IMR-90 (cell line): ENCODE measurements at regions not wholly inside any gene's neighbourhood (a gene's known extent, or its start where the extent isn't known, plus 50 kb on each side); places are given as distances from the start of the nearest gene placed in this dataset.
A peak's percentile ranks its signal among the peaks of the same experiment; 100 is the strongest.

Source experiments
- ATAC-seq: fragments of 200-7000 bp; cut with Tn5 transposase; 2 replicates; pipeline ENCODE4 v1.9.1; 2020; ENCODE audit warnings: low read depth, mild to moderate bottlenecking, moderate library complexity
- BruUV-seq: library from RNA; stranded (reverse); fragments of 400-500 nt; replicated peaks from 2 replicates; lab custom pipeline; 2021; lab: Mats Ljungman, UMichigan
- CTCF ChIA-PET: fragments of 300-600 bp; formaldehyde crosslinking; extraction: SDS; loops from one replicate; lab custom pipeline; 2021; ENCODE audit warnings: antibody characterized with exemption; lab: Yijun Ruan, JAX
- POLR2A ChIA-PET: fragments of 300-600 bp; sonication (Branson Sonifier 250); formaldehyde crosslinking; loops from one replicate; lab custom pipeline; 2022; ENCODE audit warnings: antibody characterized with exemption; ENCODE audit not compliant: unreplicated experiment; lab: Charles Lee
- DNase-seq: peaks from one replicate; pipeline ENCODE4 v3.0.0; 2013
- H2AFZ ChIP-seq: replicated peaks from 2 replicates; pipeline ENCODE3; 2013; ENCODE audit warnings: low read length, mild to moderate bottlenecking; ENCODE audit not compliant: poor library complexity
- H2AK5ac ChIP-seq: 2 replicates; pipeline ENCODE4 v1.6.1; 2013; ENCODE audit warnings: low read depth, low read length, inconsistent platforms
- H2AK9ac ChIP-seq: replicated peaks from 2 replicates; pipeline ENCODE3; 2013; ENCODE audit warnings: mild to moderate bottlenecking, low read depth, low read length, moderate library complexity; ENCODE audit not compliant: poor library complexity
- H2BK120ac ChIP-seq: 2 replicates; pipeline ENCODE4 v1.6.1; 2013; ENCODE audit warnings: low read depth, low read length, inconsistent platforms
- H2BK15ac ChIP-seq: 3 replicates; pipeline ENCODE4 v1.6.1; 2013; ENCODE audit warnings: low read depth, low read length, inconsistent platforms
- H2BK20ac ChIP-seq: 2 replicates; pipeline ENCODE4 v1.6.1; 2013; ENCODE audit warnings: low read depth, mild to moderate bottlenecking, inconsistent platforms, low read length, moderate library complexity
- H2BK5ac ChIP-seq: 2 replicates; pipeline ENCODE4 v1.6.1; 2013; ENCODE audit warnings: mild to moderate bottlenecking, low read depth, low read length, inconsistent platforms; ENCODE audit not compliant: poor library complexity, severe bottlenecking
- H3K14ac ChIP-seq: replicated peaks from 2 replicates; pipeline ENCODE4 v1.6.1; 2013; ENCODE audit warnings: low read depth, low read length, inconsistent platforms
- H3K18ac ChIP-seq: 2 replicates; pipeline ENCODE4 v1.6.1; 2013; ENCODE audit warnings: low read depth, low read length, control low read depth
- H3K23ac ChIP-seq: 2 replicates; pipeline ENCODE4 v1.6.1; 2013; ENCODE audit warnings: low read depth, low read length, inconsistent platforms
- H3K27ac ChIP-seq: 2 replicates; pipeline ENCODE4 v1.5.1; 2013; ENCODE audit warnings: mild to moderate bottlenecking, control low read depth, low read length; ENCODE audit not compliant: insufficient read depth
- H3K27me3 ChIP-seq: 2 replicates; pipeline ENCODE4 v1.6.1; 2013; ENCODE audit warnings: low read length; ENCODE audit not compliant: control insufficient read depth, insufficient read depth
- H3K36me3 ChIP-seq: 2 replicates; pipeline ENCODE4 v1.6.1; 2013; ENCODE audit warnings: low read length, mixed read lengths; ENCODE audit not compliant: control insufficient read depth, insufficient read depth
- H3K4ac ChIP-seq: 2 replicates; pipeline ENCODE4 v1.6.1; 2013; ENCODE audit warnings: low read depth, low read length, inconsistent platforms
- H3K4me1 ChIP-seq: 2 replicates; pipeline ENCODE4 v1.6.1; 2013; ENCODE audit warnings: low read length, mixed read lengths; ENCODE audit not compliant: control insufficient read depth, insufficient read depth
- H3K4me2 ChIP-seq: 2 replicates; pipeline ENCODE4 v1.6.1; 2013; ENCODE audit warnings: low read depth, mild to moderate bottlenecking, control low read depth, low read length, moderate library complexity
- H3K4me3 ChIP-seq: 2 replicates; pipeline ENCODE4 v1.5.1; 2013; ENCODE audit warnings: low read depth, mild to moderate bottlenecking, control low read depth, low read length, moderate library complexity; ENCODE audit not compliant: insufficient read depth
- H3K56ac ChIP-seq: 2 replicates; pipeline ENCODE4 v1.6.1; 2013; ENCODE audit warnings: low read length, inconsistent platforms; ENCODE audit not compliant: insufficient read depth; ENCODE audit errors: extremely low read depth
- H3K79me1 ChIP-seq, 2 experiments: 2 replicates each; pipeline ENCODE4 v1.6.1; 2013; ENCODE audit warnings: low read length in 2 of 2, inconsistent platforms in 1 of 2, low read depth in 1 of 2
- H3K9ac ChIP-seq: 2 replicates; pipeline ENCODE4 v1.6.1; 2013; ENCODE audit warnings: low read depth, low read length, control low read depth
- H3K9me1 ChIP-seq: 2 replicates; pipeline ENCODE4 v1.6.1; 2013; ENCODE audit warnings: low read length, inconsistent platforms; ENCODE audit not compliant: insufficient read depth
- H3K9me3 ChIP-seq: 2 replicates; pipeline ENCODE4 v1.6.1; 2013; ENCODE audit warnings: low read length; ENCODE audit not compliant: control insufficient read depth, insufficient read depth
- H4K20me1 ChIP-seq: 2 replicates; pipeline ENCODE4 v1.6.1; 2013; ENCODE audit warnings: low read length, inconsistent platforms; ENCODE audit not compliant: insufficient read depth
- H4K5ac ChIP-seq: 2 replicates; pipeline ENCODE4 v1.6.1; 2013; ENCODE audit warnings: mild to moderate bottlenecking, low read depth, low read length, control low read depth
- H4K8ac ChIP-seq, 2 experiments: 2 replicates each; pipeline ENCODE4 v1.6.1; 2013; ENCODE audit warnings: low read depth in 2 of 2, low read length in 2 of 2, control low read depth in 1 of 2, inconsistent platforms in 1 of 2
- H4K91ac ChIP-seq: 2 replicates; pipeline ENCODE4 v1.6.1; 2013; ENCODE audit warnings: low read depth, low read length, inconsistent platforms; ENCODE audit not compliant: insufficient read depth
- MAFK ChIP-seq: IDR thresholded peaks from 2 replicates; pipeline ENCODE4 v1.6.1; 2012; ENCODE audit warnings: low read depth, low read length, improper control_type of control experiment
- RCOR1 ChIP-seq: IDR thresholded peaks from 2 replicates; pipeline ENCODE4 v1.6.1; 2012; ENCODE audit warnings: mild to moderate bottlenecking, low read length, improper control_type of control experiment; ENCODE audit not compliant: insufficient replicate concordance
- WGBS, 2 experiments: methylation state at CpG; one replicate each; pipeline versions ENCODE4 v1.1.5 to v1.1.7; 2013; ENCODE audit warnings: missing lambda C conversion rate in 2 of 2; ENCODE audit not compliant: insufficient read length in 1 of 2; ENCODE audit errors: extremely low coverage in 2 of 2; 5-methylcytosine and 5-hydroxymethylcytosine counted together
- dilution Hi-C: fragments of 300-500 bp; cut with HindIII; formaldehyde crosslinking; loops from one replicate; pipeline ENCODE4 v1.14.3; 2018; ENCODE audit warnings: low sequenced_read_pairs; ENCODE audit not compliant: unreplicated experiment
- in situ Hi-C: fragments of 300-500 bp; cut with MboI; formaldehyde crosslinking; loops from 3 replicates; pipeline ENCODE4 v1.14.3; 2019; ENCODE audit warnings: low sequenced_read_pairs, inconsistent platforms, mixed read lengths
- intact Hi-C: fragments of 100-400 bp; cut with micrococcal nuclease; formaldehyde crosslinking; loops from 2 replicates; pipeline ENCODE4 v1.10.0; 2022

GRCh38 chr6:113375950-113376846, 480.9 kb upstream of the MARCKS start:
- in situ Hi-C loops = no loop called here
- CTCF ChIA-PET = interaction anchor here (0.5 to 0.9 kb wide), 3 partner anchors 23 to 554 kb away, joined by 3 to 4 read pairs (median 3); no protein-coding TSS in a partner anchor

More at GRCh38 chr6:113375950-113376846, 480.9 kb upstream of the MARCKS start:
- peak overlapping the region; percentile 98 for H2BK120ac ChIP-seq
- H2AK5ac ChIP-seq = peak overlapping the region; percentile 87
- intact Hi-C loops = loop anchor here (5.0 kb wide), 1 partner anchor 194 kb away; no protein-coding TSS in a partner anchor
- H3K36me3 ChIP-seq = no peaks in the 10 kb centered on the region
- H2BK5ac ChIP-seq = peak overlapping the region; percentile 83
- peak overlapping the region; percentile 98 for H4K5ac ChIP-seq
- ATAC-seq (peak; percentile 71), DNase-seq (peak; percentile 84)
- peak overlapping the region; percentile 48; the same call in 1 of the 2 replicates for H3K9ac ChIP-seq
- POLR2A ChIA-PET = interaction anchor here (0.6 kb wide), 2 partner anchors 13 to 24 kb away, joined by 3 to 4 read pairs; no protein-coding TSS in a partner anchor
- H3K4me2 ChIP-seq = peak overlapping the region; percentile 1; the same call in 1 of the 2 replicates
- H3K14ac ChIP-seq = peak overlapping the region; percentile 95
- no TSS peak for BruUV-seq
- dilution Hi-C loops = no loop called here
- H3K27ac ChIP-seq = peak overlapping the region; percentile 91
- no CpG with 5 or more reads among the region's 7 CpGs for WGBS, 2 experiments
- H3K18ac ChIP-seq = peak overlapping the region; percentile 66
- no peaks in the 10 kb centered on the region for H3K27me3 ChIP-seq
- H3K4me1 ChIP-seq = peaks cover 11% of the 10 kb centered on the region
- H3K4me3 ChIP-seq = no peak overlapping the region
- H3K79me1 ChIP-seq = no peaks in the 10 kb centered on the region; a peak in 1 of 4 replicates
- peak overlapping the region; percentile 97 for H4K91ac ChIP-seq
- no peak for TF ChIP-seq RCOR1
- peak; percentile 76 for TF ChIP-seq MAFK
- H3K23ac ChIP-seq = peak overlapping the region; percentile 75
- peaks cover 4% of the 10 kb centered on the region for H3K9me1 ChIP-seq
- H3K56ac ChIP-seq = peak overlapping the region; percentile 94
- no peaks in the 10 kb centered on the region for H3K9me3 ChIP-seq
- peak overlapping the region; percentile 98 for H3K4ac ChIP-seq
- H2BK15ac ChIP-seq = peak overlapping the region; percentile 97
- H4K20me1 ChIP-seq = no peaks in the 10 kb centered on the region
- H2AFZ ChIP-seq = peak overlapping the region; percentile 87
- peak overlapping the region; percentile 84 to 96 for H4K8ac ChIP-seq
- H2AK9ac ChIP-seq = peak overlapping the region; percentile 88
- peak overlapping the region; percentile 100 for H2BK20ac ChIP-seq
